ENCODE measurements at regions not wholly inside any gene's neighbourhood (a gene's known extent, or its start where the extent isn't known, plus 50 kb on each side); places are given as distances from the start of the nearest gene placed in this dataset.

DNA sequence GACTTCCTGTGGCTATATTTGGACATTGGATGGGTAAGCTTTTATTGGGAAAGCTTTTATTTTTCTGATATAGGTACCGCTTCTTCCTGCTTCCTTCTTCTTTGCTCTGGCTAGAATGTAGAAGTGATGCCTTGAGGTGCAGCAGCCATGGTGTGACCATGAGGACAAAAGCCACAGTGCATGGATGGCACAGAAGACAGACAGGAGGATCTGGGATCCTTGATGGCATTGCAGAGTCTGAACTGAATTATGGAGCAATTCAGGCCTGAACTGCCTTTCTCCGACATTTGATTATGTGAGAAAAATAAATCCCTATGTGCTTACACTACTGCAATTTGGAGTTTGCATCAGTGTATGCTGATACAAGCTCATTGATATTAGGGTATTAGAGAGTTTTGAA, 191.3 kb upstream of the CRY1 start:
- intact Hi-C loops (cut with DNase I), result no loop called here
- TF ChIP-seq POLR2A (IDR thresholded peaks at IDR 0.05), result no peak
- TF ChIP-seq, protein P1, sequence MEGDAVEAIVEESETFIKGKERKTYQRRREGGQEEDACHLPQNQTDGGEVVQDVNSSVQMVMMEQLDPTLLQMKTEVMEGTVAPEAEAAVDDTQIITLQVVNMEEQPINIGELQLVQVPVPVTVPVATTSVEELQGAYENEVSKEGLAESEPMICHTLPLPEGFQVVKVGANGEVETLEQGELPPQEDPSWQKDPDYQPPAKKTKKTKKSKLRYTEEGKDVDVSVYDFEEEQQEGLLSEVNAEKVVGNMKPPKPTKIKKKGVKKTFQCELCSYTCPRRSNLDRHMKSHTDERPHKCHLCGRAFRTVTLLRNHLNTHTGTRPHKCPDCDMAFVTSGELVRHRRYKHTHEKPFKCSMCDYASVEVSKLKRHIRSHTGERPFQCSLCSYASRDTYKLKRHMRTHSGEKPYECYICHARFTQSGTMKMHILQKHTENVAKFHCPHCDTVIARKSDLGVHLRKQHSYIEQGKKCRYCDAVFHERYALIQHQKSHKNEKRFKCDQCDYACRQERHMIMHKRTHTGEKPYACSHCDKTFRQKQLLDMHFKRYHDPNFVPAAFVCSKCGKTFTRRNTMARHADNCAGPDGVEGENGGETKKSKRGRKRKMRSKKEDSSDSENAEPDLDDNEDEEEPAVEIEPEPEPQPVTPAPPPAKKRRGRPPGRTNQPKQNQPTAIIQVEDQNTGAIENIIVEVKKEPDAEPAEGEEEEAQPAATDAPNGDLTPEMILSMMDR (IDR thresholded peaks at IDR 0.05), result no peak
- no peak for DNase-seq
- no peaks in the 10 kb centered on the region for H3K9me3 ChIP-seq (replicated peaks in 1 of 3)
- no peaks in the 10 kb centered on the region for H3K36me3 ChIP-seq (replicated peaks in 1 of 2)
- H3K27me3 ChIP-seq, result no peaks in the 10 kb centered on the region
- 79 to 99% (median 95%) methylated on average over 2 of the region's 2 CpGs for WGBS, 4 donors
- H3K4me1 ChIP-seq (replicated peaks in 1 of 2), result no peaks in the 10 kb centered on the region
- no peak overlapping the region for H3K27ac ChIP-seq
- H3K4me3 ChIP-seq, result no peak overlapping the region

DNA sequence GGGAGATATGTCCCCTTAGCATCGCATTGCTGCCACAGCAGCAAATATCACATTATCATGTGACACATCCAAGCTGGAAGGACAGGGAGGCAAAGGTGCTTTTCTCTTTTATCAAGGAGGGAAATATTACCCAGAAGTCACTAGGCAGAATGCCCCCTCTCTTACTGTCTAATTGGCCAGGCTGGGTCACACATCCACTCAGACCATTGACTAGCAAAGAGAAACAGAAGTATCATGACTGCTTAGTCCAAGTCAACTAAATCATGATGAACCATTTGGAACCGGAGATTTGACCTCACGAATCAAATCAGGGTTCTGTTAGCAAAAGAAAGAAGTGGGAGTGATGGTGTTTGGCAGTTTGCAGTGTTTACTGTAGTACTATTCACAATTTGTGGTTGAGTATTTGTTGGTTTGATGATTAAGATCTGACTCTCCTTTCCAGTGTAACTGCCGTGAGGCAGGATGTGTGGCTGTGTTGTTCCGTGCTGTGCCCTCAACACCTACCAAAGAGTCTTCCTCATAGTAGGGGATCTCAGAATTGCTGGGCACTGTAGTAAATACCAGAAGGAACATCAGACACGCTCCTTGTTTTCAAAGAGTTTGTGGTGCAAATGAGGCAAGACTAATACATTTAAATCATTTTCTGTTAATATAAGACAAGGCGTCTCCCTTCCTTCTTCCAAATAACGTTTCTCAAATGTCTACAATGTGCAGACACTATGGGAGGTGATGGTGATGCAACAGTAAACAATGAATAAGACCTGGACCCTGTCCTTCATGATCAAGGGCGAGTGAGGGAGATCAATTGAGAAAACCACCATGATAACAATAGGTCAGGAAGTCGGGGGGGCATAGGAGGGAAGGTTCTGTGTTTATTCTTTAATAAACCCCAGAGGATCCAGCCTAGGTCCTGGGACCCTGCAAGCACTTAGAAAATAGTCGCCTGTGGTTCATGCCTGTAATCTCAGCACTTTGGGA, 194.4 kb upstream of the CRY1 start:
- Histone ChIP-seq H3K36me3 (replicated peaks in 1 of 2) (no peaks in the 10 kb centered on the region), H3K4me1 (replicated peaks in 1 of 2) (no peaks in the 10 kb centered on the region), H3K9me3 (replicated peaks in 1 of 3) (no peaks in the 10 kb centered on the region), H3K4me3 (no peak overlapping the region), H3K27ac (no peak overlapping the region), H3K27me3 (no peaks in the 10 kb centered on the region)
- intact Hi-C loops (cut with DNase I), result no loop called here
- WGBS, 4 donors, result 69 to 76% (median 74%) methylated on average over 10 to 11 of the region's 11 CpGs
- DNase-seq, result no peak
- no peak for TF ChIP-seq POLR2A (IDR thresholded peaks at IDR 0.05)
- TF ChIP-seq, protein P1 (IDR thresholded peaks at IDR 0.05), result no peak

DNA sequence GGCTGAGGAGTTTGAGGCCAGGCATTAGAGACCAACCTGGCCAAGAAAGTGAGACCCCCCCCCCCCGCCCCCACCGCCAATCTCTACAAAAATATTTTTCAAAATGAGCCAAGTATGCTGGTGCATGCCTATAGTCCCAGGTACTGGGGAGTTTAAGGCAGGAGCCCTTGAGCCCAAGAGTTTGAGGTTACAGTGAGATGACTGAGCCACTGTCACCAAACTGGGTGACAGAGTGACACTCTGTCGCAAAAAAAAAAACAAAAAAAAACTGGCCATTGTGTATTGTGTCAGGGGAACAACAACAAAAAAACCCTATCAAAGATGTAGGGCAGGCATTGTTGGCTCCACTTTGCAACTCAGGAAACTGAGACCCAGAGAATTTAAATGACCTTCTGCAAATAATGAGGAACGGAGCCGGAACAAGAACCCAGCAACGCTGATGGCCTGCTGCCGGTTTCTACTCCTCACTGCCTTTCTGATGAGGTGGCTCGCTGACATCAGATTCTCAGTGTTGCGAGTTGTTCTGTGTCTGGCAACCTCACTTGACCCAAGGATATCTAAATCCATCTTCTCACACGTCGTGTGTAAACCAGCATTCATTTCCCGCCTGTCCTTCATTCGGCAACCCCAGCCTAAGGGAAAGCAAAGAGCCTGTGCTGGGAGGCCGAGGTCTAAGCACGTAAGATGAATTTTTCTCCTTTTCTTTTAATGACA, 195.2 kb upstream of the CRY1 start:
- no peak for DNase-seq
- WGBS, 4 donors, result 75 to 80% (median 79%) methylated on average over 15 of the region's 15 CpGs
- H3K27me3 ChIP-seq, result no peaks in the 10 kb centered on the region
- no peak overlapping the region for H3K4me3 ChIP-seq
- H3K36me3 ChIP-seq (replicated peaks in 1 of 2), result no peaks in the 10 kb centered on the region
- no peaks in the 10 kb centered on the region for H3K4me1 ChIP-seq (replicated peaks in 1 of 2)
- intact Hi-C loops (cut with DNase I), result no loop called here
- H3K27ac ChIP-seq, result no peak overlapping the region
- TF ChIP-seq POLR2A (IDR thresholded peaks at IDR 0.05), result no peak
- TF ChIP-seq, protein P1 (IDR thresholded peaks at IDR 0.05), result no peak
- no peaks in the 10 kb centered on the region for H3K9me3 ChIP-seq (replicated peaks in 1 of 3)

DNA sequence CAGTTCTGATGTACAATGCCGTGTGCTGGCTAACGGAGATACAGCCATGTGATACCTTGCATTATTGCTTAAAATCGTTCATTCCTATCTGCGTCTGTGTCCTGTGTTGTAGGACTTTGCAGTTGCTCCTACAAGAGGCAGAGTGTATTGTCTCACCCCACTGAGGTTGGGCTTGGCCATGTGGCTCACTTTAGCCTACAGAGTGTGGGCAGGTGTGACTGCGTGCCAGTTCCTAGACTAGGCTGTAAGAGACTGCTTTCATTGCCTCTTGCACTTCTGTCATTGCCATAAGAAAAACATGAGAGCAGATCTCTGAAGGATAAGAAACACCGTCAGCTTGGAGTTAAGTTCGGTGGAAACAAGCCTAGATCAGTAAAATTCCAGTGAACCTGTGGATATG, 197.7 kb upstream of the CRY1 start:
- TF ChIP-seq, protein P1 (IDR thresholded peaks at IDR 0.05), result no peak
- TF ChIP-seq POLR2A (IDR thresholded peaks at IDR 0.05), result no peak
- Histone ChIP-seq H3K9me3 (replicated peaks in 1 of 3) (no peaks in the 10 kb centered on the region), H3K27ac (no peak overlapping the region), H3K4me1 (replicated peaks in 1 of 2) (no peaks in the 10 kb centered on the region), H3K4me3 (no peak overlapping the region), H3K36me3 (replicated peaks in 1 of 2) (no peaks in the 10 kb centered on the region), H3K27me3 (no peaks in the 10 kb centered on the region)
- no peak for DNase-seq
- WGBS, 4 donors, result 78 to 84% (median 82%) methylated on average over 7 of the region's 7 CpGs
- intact Hi-C loops (cut with DNase I), result no loop called here
